Tibial artery (tissue), 4 donors: ENCODE measurements at regions not wholly inside any gene's neighbourhood (a gene's known extent, or its start where the extent isn't known, plus 50 kb on each side); places are given as distances from the start of the nearest gene placed in this dataset.

Experiments used
- DNase-seq, 2 donors: peaks; one replicate each; pipeline ENCODE4 v3.0.0-alpha.2; 2019
- H3K27ac ChIP-seq, 2 donors: fragments of 200-600 bp; sonication (generic) in 1 of 2; 1 replicate in 1 of 2; 2 replicates in 1 of 2; pipeline ENCODE4 v1.5.1; 2018 to 2019; ENCODE audit warnings: mild to moderate bottlenecking in 1 of 2
- H3K27me3 ChIP-seq, 2 donors: fragments of 200-600 bp; sonication (generic) in 1 of 2; one replicate each; pipeline versions ENCODE4 v1.5.1 to v1.6.0; 2016 to 2019
- H3K36me3 ChIP-seq, 3 donors: fragments of 200-600 bp; sonication (generic) in 2 of 3; one replicate each; pipeline ENCODE4 v1.5.1; 2016 to 2019; ENCODE audit warnings: mild to moderate bottlenecking in 2 of 3
- H3K4me1 ChIP-seq, 4 donors: fragments of 200-600 bp; sonication (generic) in 2 of 4; 1 replicate in 3 of 4; 2 replicates in 1 of 4; pipeline ENCODE4 v1.5.1; 2016 to 2019
- H3K4me3 ChIP-seq, 2 donors: fragments of 200-600 bp; sonication (generic) in 1 of 2; 1 replicate in 1 of 2; 2 replicates in 1 of 2; pipeline ENCODE4 v1.5.1; 2018 to 2019; ENCODE audit warnings: mild to moderate bottlenecking in 2 of 2
- H3K9me3 ChIP-seq, 3 donors: fragments of 200-600 bp; sonication (generic) in 1 of 3; one replicate each; pipeline ENCODE4 v1.5.1; 2016 to 2019
- CTCF ChIP-seq, 2 experiments: fragments of 200-600 bp in 1 of 2; fragments of 450-650 bp in 1 of 2; IDR thresholded peaks; one replicate each; pipeline ENCODE4 v1.5.1; 2017 to 2019; ENCODE audit warnings: antibody characterized with exemption in 2 of 2, mild to moderate bottlenecking in 1 of 2, moderate library complexity in 1 of 2
- intact Hi-C: fragments of 100-400 bp; cut with DNase I; formaldehyde crosslinking; loops from one replicate; pipeline ENCODE4 v1.15.0; 2023; ENCODE audit warnings: low total_unique reads

- no peak for TF ChIP-seq CTCF (IDR thresholded peaks at IDR 0.05)
- Histone ChIP-seq H3K27me3 (no peaks in the 10 kb centered on the region), H3K4me3 (no peak overlapping the region), H3K4me1 (no peaks in the 10 kb centered on the region), H3K36me3 (no peaks in the 10 kb centered on the region), H3K9me3 (no peaks in the 10 kb centered on the region), H3K27ac (no peak overlapping the region)
- intact Hi-C loops: no loop called here
- DNase-seq: no peak
Measured at GRCh38 chr20:60587986-60588385, 629.8 kb downstream of the CDH26 start.

DNA sequence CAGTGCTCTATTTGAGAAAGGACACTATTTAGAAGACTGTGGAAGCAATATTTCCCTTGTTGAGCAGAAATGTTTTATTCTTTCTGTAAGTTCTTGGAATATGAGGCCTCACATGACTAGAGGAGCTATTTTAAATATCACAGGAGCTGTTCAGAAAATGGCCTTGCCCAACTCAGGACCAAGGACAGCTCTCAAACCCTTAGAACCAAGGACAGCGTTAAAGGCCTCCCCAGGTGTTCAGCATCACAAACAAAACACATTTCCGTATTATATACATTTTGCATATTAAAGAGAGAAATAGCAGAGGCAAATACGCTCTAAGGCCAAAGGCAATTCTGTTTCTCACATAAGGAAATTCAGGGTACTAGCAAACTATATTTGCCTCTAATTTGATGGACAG is 631.4 kb downstream of the CDH26 start:
- Histone ChIP-seq H3K27me3 (no peaks in the 10 kb centered on the region), H3K4me3 (no peak overlapping the region), H3K36me3 (no peaks in the 10 kb centered on the region), H3K9me3 (no peaks in the 10 kb centered on the region), H3K27ac (no peak overlapping the region), H3K4me1 (no peaks in the 10 kb centered on the region)
- no peak for DNase-seq
- no peak for TF ChIP-seq CTCF (IDR thresholded peaks at IDR 0.05)
- intact Hi-C loops: no loop called here

GRCh38 chr20:60591172-60591799 is 633.1 kb downstream of the CDH26 start:
- H3K9me3 ChIP-seq: no peaks in the 10 kb centered on the region
- intact Hi-C loops: no loop called here
- H3K4me1 ChIP-seq: no peaks in the 10 kb centered on the region
- no peak for TF ChIP-seq CTCF (IDR thresholded peaks at IDR 0.05)
- no peak overlapping the region for H3K27ac ChIP-seq
- DNase-seq: no peak
- no peak overlapping the region for H3K4me3 ChIP-seq
- H3K36me3 ChIP-seq: no peaks in the 10 kb centered on the region
- no peaks in the 10 kb centered on the region for H3K27me3 ChIP-seq

- TF ChIP-seq CTCF (IDR thresholded peaks at IDR 0.05): no peak
- no peaks in the 10 kb centered on the region for H3K36me3 ChIP-seq
- no peaks in the 10 kb centered on the region for H3K9me3 ChIP-seq
- no peak overlapping the region for H3K4me3 ChIP-seq
- intact Hi-C loops: no loop called here
- H3K27me3 ChIP-seq: no peaks in the 10 kb centered on the region
- no peak for DNase-seq
- no peaks in the 10 kb centered on the region for H3K4me1 ChIP-seq
- H3K27ac ChIP-seq: no peak overlapping the region
Measured at GRCh38 chr20:60598528-60598927, 640.3 kb downstream of the CDH26 start.

- no peaks in the 10 kb centered on the region for H3K36me3 ChIP-seq
- no peak for TF ChIP-seq CTCF (IDR thresholded peaks at IDR 0.05)
- intact Hi-C loops: no loop called here
- H3K4me3 ChIP-seq: no peak overlapping the region
- H3K9me3 ChIP-seq: no peaks in the 10 kb centered on the region
- no peak for DNase-seq
- H3K27me3 ChIP-seq: no peaks in the 10 kb centered on the region
- no peak overlapping the region for H3K27ac ChIP-seq
- no peaks in the 10 kb centered on the region for H3K4me1 ChIP-seq
Measured at GRCh38 chr20:60599381-60599780, 641.2 kb downstream of the CDH26 start.

DNA sequence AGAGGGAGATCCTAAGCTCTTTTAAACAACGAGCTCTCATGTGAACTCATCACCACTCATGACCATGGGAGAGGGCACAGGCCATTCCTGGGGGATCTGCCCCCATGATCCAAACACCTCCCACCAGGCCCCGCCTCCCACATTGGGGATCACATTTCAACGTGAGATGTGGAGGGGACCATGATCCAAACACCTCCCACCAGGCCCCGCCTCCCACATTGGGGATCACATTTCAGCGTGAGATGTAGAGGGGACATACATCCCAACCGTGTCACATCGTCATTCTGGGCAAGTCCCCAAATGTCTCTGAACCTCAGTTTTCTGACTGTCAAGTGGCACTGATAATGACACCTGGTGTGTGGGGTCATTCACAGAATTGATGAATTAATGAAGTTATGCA is 641.8 kb downstream of the CDH26 start:
- intact Hi-C loops: no loop called here
- Histone ChIP-seq H3K27me3 (no peaks in the 10 kb centered on the region), H3K36me3 (no peaks in the 10 kb centered on the region), H3K9me3 (no peaks in the 10 kb centered on the region), H3K4me3 (no peak overlapping the region), H3K27ac (no peak overlapping the region), H3K4me1 (no peaks in the 10 kb centered on the region)
- no peak for TF ChIP-seq CTCF (IDR thresholded peaks at IDR 0.05)
- DNase-seq: no peak
